Small intestine (tissue), 7 donors: ENCODE measurements at regions not wholly inside any gene's neighbourhood (a gene's known extent, or its start where the extent isn't known, plus 50 kb on each side); places are given as distances from the start of the nearest gene placed in this dataset.

ENCODE experiments used
- DNase-seq, 2 donors: peaks; one replicate each; pipeline versions ENCODE4 v3.0.0 to v3.0.0-alpha.2; 2013
- FAIRE-seq: peaks from 2 replicates; lab custom pipeline; 2012; peaks lifted over from hg19 to GRCh38; lab: Jason Lieb, UNC
- H3K27ac ChIP-seq, 3 donors: one replicate each; pipeline ENCODE4 v1.5.1; 2013; ENCODE audit warnings: low read length in 2 of 3, mild to moderate bottlenecking in 2 of 3, control low read depth in 1 of 3, inconsistent platforms in 1 of 3, low read depth in 1 of 3, moderate library complexity in 1 of 3
- H3K27me3 ChIP-seq, 3 donors: one replicate each; pipeline ENCODE4 v1.6.1; 2013; ENCODE audit warnings: low read length in 3 of 3, inconsistent platforms in 1 of 3; ENCODE audit not compliant: control insufficient read depth in 3 of 3, insufficient read depth in 3 of 3
- H3K36me3 ChIP-seq, 3 donors: one replicate each; pipeline ENCODE4 v1.6.1; 2013; ENCODE audit warnings: low read length in 3 of 3, inconsistent platforms in 1 of 3, low read depth in 1 of 3, mild to moderate bottlenecking in 1 of 3, moderate library complexity in 1 of 3; ENCODE audit not compliant: control insufficient read depth in 3 of 3, insufficient read depth in 2 of 3
- H3K4me1 ChIP-seq, 3 donors: one replicate each; pipeline ENCODE4 v1.6.1; 2013; ENCODE audit warnings: low read length in 2 of 3, inconsistent platforms in 1 of 3, low read depth in 1 of 3, mild to moderate bottlenecking in 1 of 3, moderate library complexity in 1 of 3; ENCODE audit not compliant: control insufficient read depth in 3 of 3, insufficient read depth in 2 of 3
- H3K4me3 ChIP-seq, 3 donors: one replicate each; pipeline ENCODE4 v1.5.1; 2013; ENCODE audit warnings: low read length in 3 of 3, control low read depth in 1 of 3, inconsistent platforms in 1 of 3, low read depth in 1 of 3, mild to moderate bottlenecking in 1 of 3, moderate library complexity in 1 of 3
- H3K9me3 ChIP-seq, 2 donors: one replicate each; pipeline ENCODE4 v1.6.1; 2013; ENCODE audit warnings: low read depth in 1 of 2, low read length in 1 of 2; ENCODE audit not compliant: control insufficient read depth in 2 of 2, insufficient read depth in 1 of 2
- WGBS, 3 donors: extraction: QIAGEN DNeasy Blood & Tissue Kit; methylation state at CpG; one replicate each; pipeline ENCODE4 v1.1.7; 2013; 5-methylcytosine and 5-hydroxymethylcytosine counted together
- donor health status: healthy with polysubstance abuse.
- donor health status: control.
- donor health status: control.
- donor health status: Bipolar disorder and iron deficiency.
- donor health status: healthy.

- H3K4me1 ChIP-seq, result no peaks in the 10 kb centered on the region
- 32 to 45% (median 32%) methylated on average over 2 of the region's 2 CpGs for WGBS, 3 donors
- no peaks in the 10 kb centered on the region for H3K36me3 ChIP-seq
- H3K4me3 ChIP-seq, result no peak overlapping the region
- no peak for FAIRE-seq
- H3K27me3 ChIP-seq, result no peaks in the 10 kb centered on the region
- no peaks in the 10 kb centered on the region for H3K9me3 ChIP-seq
- no peak overlapping the region for H3K27ac ChIP-seq
- DNase-seq, result no peak
Measured at GRCh38 chr4:130675266-130675665, 1579.3 kb downstream of the C4orf33 start.

- Histone ChIP-seq H3K27ac (no peak overlapping the region), H3K36me3 (no peaks in the 10 kb centered on the region), H3K4me3 (no peak overlapping the region), H3K4me1 (no peaks in the 10 kb centered on the region), H3K27me3 (no peaks in the 10 kb centered on the region), H3K9me3 (no peaks in the 10 kb centered on the region)
- FAIRE-seq (no peak), DNase-seq (no peak)
Measured at GRCh38 chr4:130689181-130689580, 1593.2 kb downstream of the C4orf33 start.

- FAIRE-seq, result no peak
- Histone ChIP-seq H3K36me3 (no peaks in the 10 kb centered on the region), H3K27me3 (no peaks in the 10 kb centered on the region), H3K4me1 (no peaks in the 10 kb centered on the region), H3K4me3 (no peak overlapping the region), H3K27ac (no peak overlapping the region), H3K9me3 (no peaks in the 10 kb centered on the region)
- 84 to 88% (median 86%) methylated on average over 2 of the region's 2 CpGs for WGBS, 3 donors
- no peak for DNase-seq
Measured at GRCh38 chr4:130698251-130698650, 1602.3 kb downstream of the C4orf33 start.

- 32 to 56% (median 50%) methylated on average over 5 of the region's 5 CpGs for WGBS, 3 donors
- no peaks in the 10 kb centered on the region for H3K4me1 ChIP-seq
- no peaks in the 10 kb centered on the region for H3K36me3 ChIP-seq
- H3K9me3 ChIP-seq, result no peaks in the 10 kb centered on the region
- no peak for FAIRE-seq
- no peak overlapping the region for H3K27ac ChIP-seq
- H3K27me3 ChIP-seq, result no peaks in the 10 kb centered on the region
- DNase-seq, result no peak
- H3K4me3 ChIP-seq, result no peak overlapping the region
Measured at GRCh38 chr4:130699004-130699403, 1603.1 kb downstream of the C4orf33 start.

GRCh38 chr4:130703211-130703935 lies 1607.4 kb downstream of the C4orf33 start:
- Histone ChIP-seq H3K27me3 (no peaks in the 10 kb centered on the region), H3K36me3 (no peaks in the 10 kb centered on the region), H3K9me3 (no peaks in the 10 kb centered on the region), H3K27ac (no peak overlapping the region), H3K4me1 (no peaks in the 10 kb centered on the region), H3K4me3 (no peak overlapping the region)
- FAIRE-seq (no peak), DNase-seq (no peak)
- WGBS, 3 donors, result 82 to 88% (median 83%) methylated on average over 8 of the region's 8 CpGs

GRCh38 chr4:130705023-130705422 lies 1609.1 kb downstream of the C4orf33 start:
- FAIRE-seq, result no peak

GRCh38 chr4:130712038-130712437 lies 1616.1 kb downstream of the C4orf33 start:
- WGBS, 3 donors, result 17 to 60% (median 23%) methylated on average over 1 of the region's 1 CpG
- H3K27me3 ChIP-seq, result no peaks in the 10 kb centered on the region
- no peak overlapping the region for H3K4me3 ChIP-seq
- DNase-seq (no peak), FAIRE-seq (no peak)
- no peaks in the 10 kb centered on the region for H3K4me1 ChIP-seq
- no peak overlapping the region for H3K27ac ChIP-seq
- H3K36me3 ChIP-seq, result no peaks in the 10 kb centered on the region
- no peaks in the 10 kb centered on the region for H3K9me3 ChIP-seq

More at GRCh38 chr4:130705023-130705422, 1609.1 kb downstream of the C4orf33 start:
- Histone ChIP-seq H3K27me3 (no peaks in the 10 kb centered on the region), H3K27ac (no peak overlapping the region), H3K4me1 (no peaks in the 10 kb centered on the region), H3K9me3 (no peaks in the 10 kb centered on the region), H3K36me3 (no peaks in the 10 kb centered on the region), H3K4me3 (no peak overlapping the region)
- DNase-seq, result no peak

- FAIRE-seq (no peak), DNase-seq (no peak)
- Histone ChIP-seq H3K27me3 (no peaks in the 10 kb centered on the region), H3K27ac (no peak overlapping the region), H3K4me1 (no peaks in the 10 kb centered on the region), H3K4me3 (no peak overlapping the region), H3K36me3 (no peaks in the 10 kb centered on the region), H3K9me3 (no peaks in the 10 kb centered on the region)
- 28 to 78% (median 36%) methylated on average over 1 of the region's 1 CpG for WGBS, 3 donors
Measured at GRCh38 chr4:130714006-130714405, 1618.1 kb downstream of the C4orf33 start.

- H3K27me3 ChIP-seq, result no peaks in the 10 kb centered on the region
- no peaks in the 10 kb centered on the region for H3K9me3 ChIP-seq
- DNase-seq (no peak), FAIRE-seq (no peak)
- H3K27ac ChIP-seq, result no peak overlapping the region
- no peaks in the 10 kb centered on the region for H3K36me3 ChIP-seq
- no peak overlapping the region for H3K4me3 ChIP-seq
- H3K4me1 ChIP-seq, result no peaks in the 10 kb centered on the region
Measured at GRCh38 chr4:130722361-130722760, 1626.4 kb downstream of the C4orf33 start.
